ENCODE measurements at regions not wholly inside any gene's neighbourhood (a gene's known extent, or its start where the extent isn't known, plus 50 kb on each side); places are given as distances from the start of the nearest gene placed in this dataset.

DNA sequence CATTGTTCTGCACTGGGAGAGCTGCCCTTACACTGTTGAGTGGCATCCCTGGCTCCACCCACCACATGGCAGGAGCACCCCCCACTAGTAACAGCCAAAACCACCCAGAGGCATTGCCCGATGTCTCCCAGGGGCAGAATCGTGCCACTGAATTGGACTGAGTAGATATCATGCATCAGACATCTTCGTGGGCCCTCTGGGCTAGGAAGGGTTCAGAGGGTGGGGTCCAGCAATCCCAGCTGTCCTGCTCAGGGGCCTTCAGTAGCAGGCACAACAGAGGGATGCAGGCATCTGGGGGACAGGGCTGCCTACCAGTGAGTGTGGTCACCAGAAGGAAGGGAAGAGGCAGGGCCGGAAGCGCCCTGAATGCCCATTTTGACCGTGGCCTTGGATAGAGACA, 119.7 kb upstream of the PPP2R2D start:
- Histone ChIP-seq H3K4me1 (ENCODE audit: control insufficient read depth, extremely low read depth, insufficient read depth, low read length) (no peaks in the 10 kb centered on the region), H3K36me3 (ENCODE audit: control insufficient read depth in 2 of 2, extremely low read depth in 1 of 2, insufficient read depth in 2 of 2, low read length in 2 of 2) (no peaks in the 10 kb centered on the region), H4K20me1 (replicated peaks; ENCODE audit: control insufficient read depth, extremely low read depth, insufficient read depth, low read length) (no peaks in the 10 kb centered on the region), H3K9me3 (replicated peaks; ENCODE audit: control insufficient read depth, insufficient read depth, low read length) (peaks cover 11% of the 10 kb centered on the region), H3K27ac (ENCODE audit: insufficient read depth, low read depth, low read length) (no peak overlapping the region), H3K79me2 (ENCODE audit: control insufficient read depth, insufficient read depth, low read length) (no peaks in the 10 kb centered on the region), H2AFZ (ENCODE audit: low read depth, low read length) (no peak overlapping the region), H3K9ac (replicated peaks; ENCODE audit: extremely low read depth, insufficient read depth, low read length) (no peak overlapping the region), H3K4me2 (ENCODE audit: insufficient read depth, low read length) (no peak overlapping the region), H3K4me3 (replicated peaks in 1 of 3; ENCODE audit: insufficient read depth in 1 of 3, low read depth in 1 of 3, low read length in 3 of 3) (no peak overlapping the region), H3K27me3 (ENCODE audit: control insufficient read depth in 2 of 2, insufficient read depth in 2 of 2, low read length in 2 of 2) (no peaks in the 10 kb centered on the region), H3K9me1 (replicated peaks; ENCODE audit: control insufficient read depth, extremely low read depth, insufficient read depth, low read length) (no peaks in the 10 kb centered on the region)
- FAIRE-seq (no peak), DNase-seq (ENCODE audit: low read depth, low spot score) (no peak)
- POLR2A ChIA-PET = no interaction called here
- CTCF ChIA-PET = no interaction called here
- no peak for TF ChIP-seq JUN (IDR thresholded peaks at IDR 0.05; ENCODE audit: borderline replicate concordance, insufficient read depth, insufficient read length, low read depth)
- TF ChIP-seq POLR2AphosphoS5 (IDR thresholded peaks at IDR 0.05; ENCODE audit: insufficient read depth, low read depth, low read length) = no peak
- no peak for TF ChIP-seq MYC (IDR thresholded peaks at IDR 0.05; ENCODE audit: low read depth, low read length)
- TF ChIP-seq CTCF (IDR thresholded peaks at IDR 0.05; ENCODE audit: extremely low read depth in 1 of 2, insufficient read depth in 1 of 2, low read depth in 1 of 2, low read length in 2 of 2) = no peak
- no peak for TF ChIP-seq GATA2 (IDR thresholded peaks at IDR 0.05; ENCODE audit: insufficient read depth, insufficient read length, low read depth, low read length)
- no peak for TF ChIP-seq FOS (IDR thresholded peaks at IDR 0.05; ENCODE audit: borderline replicate concordance, insufficient read depth, low read length)
- no peak for TF ChIP-seq MAX (IDR thresholded peaks at IDR 0.05; ENCODE audit: insufficient read depth, insufficient read length)
- no peak for TF ChIP-seq POLR2A (IDR thresholded peaks at IDR 0.05; ENCODE audit: low read depth, low read length)
- no peak for TF ChIP-seq EZH2 (IDR thresholded peaks at IDR 0.05; ENCODE audit: borderline replicate concordance, low read depth, low read length, severe bottlenecking)
- intact Hi-C loops (cut with micrococcal nuclease) = no loop called here
- no TSS peak for BruUV-seq (replicated peaks)
- dilution Hi-C loops (cut with MboI; ENCODE audit: extremely low pct_ligation_motif_present, low sequenced_read_pairs) = no loop called here
